ENCODE measurements at regions not wholly inside any gene's neighbourhood (a gene's known extent, or its start where the extent isn't known, plus 50 kb on each side); places are given as distances from the start of the nearest gene placed in this dataset.

- TF ChIP-seq Cebpa-rat (IDR thresholded peaks at IDR 0.05), result no peak
- Histone ChIP-seq H3K27me3 (no peaks in the 10 kb centered on the region), H3K9ac (no peak overlapping the region), H4K20me1 (no peaks in the 10 kb centered on the region), H3K36me3 (no peaks in the 10 kb centered on the region), H3K4me2 (peak overlapping the region in 2 of 11 experiments; percentile 62 to 69; a peak in 4 of 22 replicates), H3K4me1 (peaks cover 0 to 16% (median 0%) of the 10 kb centered on the region in 10 experiments; a peak in 4 of 20 replicates), H3K27ac (no peak overlapping the region), H3K9me3 (replicated peaks in 1 of 11) (no peaks in the 10 kb centered on the region), H3K4me3 (no peak overlapping the region)
Measured at GRCh38 chr2:193774166-193774565, 1579.4 kb upstream of the TMEFF2 start.

DNA sequence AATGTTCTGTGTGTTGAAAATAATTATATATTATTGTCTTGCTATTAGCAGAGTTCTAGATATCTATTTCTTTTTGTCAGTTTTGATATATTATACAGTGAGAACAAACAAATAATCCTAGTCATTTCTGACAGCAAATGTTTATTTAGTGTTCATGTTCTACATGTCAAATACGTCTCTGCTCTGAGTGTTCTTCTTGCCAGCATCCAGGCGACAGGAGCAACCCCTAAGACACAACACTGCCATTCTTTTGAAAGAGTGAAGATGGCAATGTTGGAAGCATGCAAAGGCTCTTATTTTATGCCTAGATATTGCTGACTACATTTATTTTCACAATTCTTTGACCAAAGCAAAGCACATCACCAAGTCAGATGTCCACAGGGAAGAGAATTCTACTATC lies 1556.6 kb upstream of the TMEFF2 start:
- Histone ChIP-seq H3K36me3 (no peaks in the 10 kb centered on the region), H3K9ac (no peak overlapping the region), H3K4me1 (no peaks in the 10 kb centered on the region), H3K4me3 (no peak overlapping the region), H3K4me2 (no peak overlapping the region), H3K27ac (no peak overlapping the region), H3K9me3 (replicated peaks in 1 of 11) (no peaks in the 10 kb centered on the region), H3K27me3 (no peaks in the 10 kb centered on the region), H4K20me1 (no peaks in the 10 kb centered on the region)
- no peak for TF ChIP-seq Cebpa-rat (IDR thresholded peaks at IDR 0.05)

- no peak overlapping the region for H3K27ac ChIP-seq
- H3K27me3 ChIP-seq, result no peaks in the 10 kb centered on the region
- H3K9ac ChIP-seq, result no peak overlapping the region
- H4K20me1 ChIP-seq, result no peaks in the 10 kb centered on the region
- H3K36me3 ChIP-seq, result no peaks in the 10 kb centered on the region
- no peak overlapping the region for H3K4me2 ChIP-seq
- H3K4me3 ChIP-seq, result no peak overlapping the region
- H3K9me3 ChIP-seq (replicated peaks in 1 of 11), result no peaks in the 10 kb centered on the region
- 0 out of 22 replicates have a peak, but pooled peaks of 1 of the 11 experiments have one; percentile 22 for TF ChIP-seq Cebpa-rat (IDR thresholded peaks at IDR 0.05)
- no peaks in the 10 kb centered on the region for H3K4me1 ChIP-seq
Measured at GRCh38 chr2:193749485-193749884, 1554.8 kb upstream of the TMEFF2 start.

DNA sequence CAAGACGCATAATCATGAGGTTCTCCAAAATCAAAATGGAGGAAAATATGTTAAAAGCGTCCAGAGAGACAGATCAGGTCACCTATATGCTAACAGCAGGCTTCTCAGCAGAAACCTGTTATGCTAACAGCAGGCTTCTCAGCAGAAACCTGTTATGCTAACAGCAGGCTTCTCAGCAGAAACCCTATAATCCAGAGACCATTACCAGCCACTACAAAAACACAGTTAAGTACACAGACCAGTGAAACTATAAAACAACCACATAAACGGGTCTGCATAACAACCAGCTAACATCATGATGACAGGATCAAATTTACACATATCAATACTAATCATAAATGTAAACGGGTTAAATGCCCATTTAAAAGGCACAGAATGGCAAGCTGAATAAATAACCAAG lies 1548.4 kb upstream of the TMEFF2 start:
- Histone ChIP-seq H3K9ac (no peak overlapping the region), H3K36me3 (no peaks in the 10 kb centered on the region), H3K27me3 (no peaks in the 10 kb centered on the region), H3K4me2 (no peak overlapping the region), H3K4me3 (no peak overlapping the region), H3K9me3 (replicated peaks in 1 of 11) (no peaks in the 10 kb centered on the region), H3K4me1 (no peaks in the 10 kb centered on the region), H3K27ac (no peak overlapping the region), H4K20me1 (no peaks in the 10 kb centered on the region)
- no peak for TF ChIP-seq Cebpa-rat (IDR thresholded peaks at IDR 0.05)

GRCh38 chr2:193738892-193739291 lies 1544.2 kb upstream of the TMEFF2 start:
- H3K4me2 ChIP-seq, result no peak overlapping the region
- H3K9ac ChIP-seq, result no peak overlapping the region
- no peak overlapping the region for H3K27ac ChIP-seq
- H4K20me1 ChIP-seq, result no peaks in the 10 kb centered on the region
- no peaks in the 10 kb centered on the region for H3K36me3 ChIP-seq
- no peak overlapping the region for H3K4me3 ChIP-seq
- no peaks in the 10 kb centered on the region for H3K9me3 ChIP-seq (replicated peaks in 1 of 11)
- H3K4me1 ChIP-seq, result no peaks in the 10 kb centered on the region
- no peaks in the 10 kb centered on the region for H3K27me3 ChIP-seq
- no peak for TF ChIP-seq Cebpa-rat (IDR thresholded peaks at IDR 0.05)

DNA sequence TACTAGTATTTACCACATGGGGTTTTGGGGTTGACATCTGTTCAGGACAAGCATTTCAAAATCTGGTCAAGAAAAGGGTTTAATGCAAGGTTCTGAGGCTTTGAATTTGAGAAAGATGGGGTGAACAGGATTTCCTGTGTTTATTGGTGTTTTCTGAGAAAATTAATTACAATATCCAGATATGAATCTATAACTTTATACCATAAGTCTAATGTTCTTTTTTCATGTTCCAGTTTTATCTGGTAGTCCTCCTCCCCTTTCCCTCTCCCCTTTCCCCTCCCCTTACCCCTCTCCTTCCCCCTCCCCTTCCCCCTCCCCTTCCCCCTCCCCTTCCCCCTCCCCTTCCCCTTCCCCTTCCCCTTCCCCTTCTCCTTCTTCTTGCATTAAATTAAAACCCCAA lies 1518.2 kb upstream of the TMEFF2 start:
- no peak overlapping the region for H3K27ac ChIP-seq
- H3K9me3 ChIP-seq (replicated peaks in 1 of 11), result peaks cover 0 to 5% (median 0%) of the 10 kb centered on the region in 11 experiments; a peak in 2 of 22 replicates
- no peaks in the 10 kb centered on the region for H4K20me1 ChIP-seq
- H3K36me3 ChIP-seq, result no peaks in the 10 kb centered on the region
- no peak overlapping the region for H3K9ac ChIP-seq
- no peak overlapping the region for H3K4me2 ChIP-seq
- H3K4me3 ChIP-seq, result no peak overlapping the region
- no peaks in the 10 kb centered on the region for H3K4me1 ChIP-seq
- H3K27me3 ChIP-seq, result no peaks in the 10 kb centered on the region
- no peak for TF ChIP-seq Cebpa-rat (IDR thresholded peaks at IDR 0.05)

- H3K9ac ChIP-seq, result no peak overlapping the region
- H3K4me1 ChIP-seq, result no peaks in the 10 kb centered on the region
- no peak overlapping the region for H3K4me2 ChIP-seq
- H3K36me3 ChIP-seq, result no peaks in the 10 kb centered on the region
- no peak overlapping the region for H3K27ac ChIP-seq
- H4K20me1 ChIP-seq, result no peaks in the 10 kb centered on the region
- no peak overlapping the region for H3K4me3 ChIP-seq
- TF ChIP-seq Cebpa-rat (IDR thresholded peaks at IDR 0.05), result no peak
- no peaks in the 10 kb centered on the region for H3K9me3 ChIP-seq (replicated peaks in 1 of 11)
- H3K27me3 ChIP-seq, result no peaks in the 10 kb centered on the region
Measured at GRCh38 chr2:193703411-193703810, 1508.7 kb upstream of the TMEFF2 start.

DNA sequence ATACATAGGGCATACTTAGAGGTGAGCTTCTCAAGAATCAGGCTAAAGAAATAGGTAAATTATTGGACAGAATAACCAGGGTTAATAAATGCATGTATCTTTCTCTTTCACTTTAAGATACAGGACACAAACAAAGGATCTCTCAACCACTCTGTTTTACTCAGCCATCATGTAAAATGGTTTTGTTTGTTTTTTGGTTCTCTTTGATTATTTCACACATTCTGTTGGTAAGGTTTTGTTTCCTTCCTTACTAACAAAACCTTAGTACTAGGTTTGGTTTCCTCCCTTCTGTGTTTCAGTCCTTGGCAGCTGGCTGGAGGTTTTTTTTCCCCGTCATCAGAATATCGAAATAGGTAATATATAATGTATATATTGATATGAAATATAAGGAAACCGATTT lies 1506.8 kb upstream of the TMEFF2 start:
- no peaks in the 10 kb centered on the region for H4K20me1 ChIP-seq
- H3K9me3 ChIP-seq (replicated peaks in 1 of 11), result no peaks in the 10 kb centered on the region
- TF ChIP-seq Cebpa-rat (IDR thresholded peaks at IDR 0.05), result no peak
- H3K27ac ChIP-seq, result no peak overlapping the region
- H3K9ac ChIP-seq, result no peak overlapping the region
- H3K4me1 ChIP-seq, result no peaks in the 10 kb centered on the region
- no peaks in the 10 kb centered on the region for H3K36me3 ChIP-seq
- no peak overlapping the region for H3K4me2 ChIP-seq
- no peaks in the 10 kb centered on the region for H3K27me3 ChIP-seq
- H3K4me3 ChIP-seq, result no peak overlapping the region

- Histone ChIP-seq H4K20me1 (no peaks in the 10 kb centered on the region), H3K4me1 (no peaks in the 10 kb centered on the region), H3K9ac (no peak overlapping the region), H3K27ac (no peak overlapping the region), H3K4me3 (no peak overlapping the region), H3K36me3 (no peaks in the 10 kb centered on the region), H3K27me3 (no peaks in the 10 kb centered on the region), H3K9me3 (replicated peaks in 1 of 11) (no peaks in the 10 kb centered on the region), H3K4me2 (no peak overlapping the region)
- TF ChIP-seq Cebpa-rat (IDR thresholded peaks at IDR 0.05), result no peak
Measured at GRCh38 chr2:193695367-193695766, 1500.6 kb upstream of the TMEFF2 start.

DNA sequence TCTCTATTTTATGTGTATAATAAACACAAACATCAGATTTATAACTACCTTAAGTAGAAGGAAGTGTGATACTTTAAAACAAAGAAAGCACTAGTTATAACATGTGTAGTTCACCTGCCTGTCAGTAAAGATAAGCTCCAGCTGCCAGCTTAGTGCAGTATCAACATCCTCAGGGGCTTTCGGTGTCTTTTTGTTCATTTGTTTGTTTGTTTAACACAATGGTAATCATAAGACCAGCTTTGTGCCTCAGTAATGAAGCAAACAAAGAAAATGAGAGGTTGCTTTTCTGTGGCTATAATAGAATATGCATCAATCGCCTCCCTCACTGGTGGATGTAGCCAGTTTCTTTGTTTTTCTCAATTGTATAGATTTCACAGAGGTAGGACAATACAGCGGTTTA lies 1499.0 kb upstream of the TMEFF2 start:
- H3K9me3 ChIP-seq (replicated peaks in 1 of 11), result no peaks in the 10 kb centered on the region
- no peak overlapping the region for H3K27ac ChIP-seq
- no peaks in the 10 kb centered on the region for H3K27me3 ChIP-seq
- no peaks in the 10 kb centered on the region for H3K36me3 ChIP-seq
- H3K4me2 ChIP-seq, result no peak overlapping the region
- no peak overlapping the region for H3K4me3 ChIP-seq
- TF ChIP-seq Cebpa-rat (IDR thresholded peaks at IDR 0.05), result no peak
- no peaks in the 10 kb centered on the region for H4K20me1 ChIP-seq
- H3K4me1 ChIP-seq, result no peaks in the 10 kb centered on the region
- H3K9ac ChIP-seq, result no peak overlapping the region

DNA sequence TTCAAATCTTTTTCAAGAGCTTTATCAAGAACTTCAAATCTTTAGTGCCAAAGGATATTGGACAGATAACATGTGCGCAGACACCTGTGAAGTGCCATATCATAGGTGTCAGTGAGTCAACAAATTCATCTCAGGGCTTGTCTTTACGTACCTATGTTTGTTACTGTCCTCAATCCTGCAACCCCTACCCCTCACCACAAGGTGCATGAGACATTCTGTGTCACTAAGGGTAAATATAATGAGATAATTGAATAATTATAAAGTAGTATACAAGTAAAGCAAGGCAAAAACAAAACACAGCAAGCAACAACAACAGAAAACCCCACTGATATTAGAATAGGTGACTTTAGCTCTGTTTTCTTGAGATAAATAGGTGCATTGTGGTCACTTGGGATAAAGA lies 1495.8 kb upstream of the TMEFF2 start:
- no peaks in the 10 kb centered on the region for H3K4me1 ChIP-seq
- no peaks in the 10 kb centered on the region for H3K9me3 ChIP-seq (replicated peaks in 1 of 11)
- H3K36me3 ChIP-seq, result no peaks in the 10 kb centered on the region
- no peak for TF ChIP-seq Cebpa-rat (IDR thresholded peaks at IDR 0.05)
- no peak overlapping the region for H3K9ac ChIP-seq
- no peaks in the 10 kb centered on the region for H4K20me1 ChIP-seq
- H3K27me3 ChIP-seq, result no peaks in the 10 kb centered on the region
- no peak overlapping the region for H3K27ac ChIP-seq
- no peak overlapping the region for H3K4me3 ChIP-seq
- no peak overlapping the region for H3K4me2 ChIP-seq
